IMR-90 (cell line): ENCODE measurements at regions not wholly inside any gene's neighbourhood (a gene's known extent, or its start where the extent isn't known, plus 50 kb on each side); places are given as distances from the start of the nearest gene placed in this dataset.

Experiments
- ATAC-seq: fragments of 200-7000 bp; cut with Tn5 transposase; 2 replicates; pipeline ENCODE4 v1.9.1; 2020; ENCODE audit warnings: low read depth, mild to moderate bottlenecking, moderate library complexity
- BruUV-seq: library from RNA; stranded (reverse); fragments of 400-500 nt; replicated peaks from 2 replicates; lab custom pipeline; 2021; lab: Mats Ljungman, UMichigan
- CTCF ChIA-PET: fragments of 300-600 bp; formaldehyde crosslinking; extraction: SDS; loops from one replicate; lab custom pipeline; 2021; ENCODE audit warnings: antibody characterized with exemption; lab: Yijun Ruan, JAX
- POLR2A ChIA-PET: fragments of 300-600 bp; sonication (Branson Sonifier 250); formaldehyde crosslinking; loops from one replicate; lab custom pipeline; 2022; ENCODE audit warnings: antibody characterized with exemption; ENCODE audit not compliant: unreplicated experiment; lab: Charles Lee
- DNase-seq: peaks from one replicate; pipeline ENCODE4 v3.0.0; 2013
- H2AFZ ChIP-seq: replicated peaks from 2 replicates; pipeline ENCODE3; 2013; ENCODE audit warnings: low read length, mild to moderate bottlenecking; ENCODE audit not compliant: poor library complexity
- H2AK5ac ChIP-seq: 2 replicates; pipeline ENCODE4 v1.6.1; 2013; ENCODE audit warnings: low read depth, low read length, inconsistent platforms
- H2AK9ac ChIP-seq: replicated peaks from 2 replicates; pipeline ENCODE3; 2013; ENCODE audit warnings: mild to moderate bottlenecking, low read depth, low read length, moderate library complexity; ENCODE audit not compliant: poor library complexity
- H2BK120ac ChIP-seq: 2 replicates; pipeline ENCODE4 v1.6.1; 2013; ENCODE audit warnings: low read depth, low read length, inconsistent platforms
- H2BK15ac ChIP-seq: 3 replicates; pipeline ENCODE4 v1.6.1; 2013; ENCODE audit warnings: low read depth, low read length, inconsistent platforms
- H2BK20ac ChIP-seq: 2 replicates; pipeline ENCODE4 v1.6.1; 2013; ENCODE audit warnings: low read depth, mild to moderate bottlenecking, inconsistent platforms, low read length, moderate library complexity
- H2BK5ac ChIP-seq: 2 replicates; pipeline ENCODE4 v1.6.1; 2013; ENCODE audit warnings: mild to moderate bottlenecking, low read depth, low read length, inconsistent platforms; ENCODE audit not compliant: poor library complexity, severe bottlenecking
- H3K14ac ChIP-seq: replicated peaks from 2 replicates; pipeline ENCODE4 v1.6.1; 2013; ENCODE audit warnings: low read depth, low read length, inconsistent platforms
- H3K18ac ChIP-seq: 2 replicates; pipeline ENCODE4 v1.6.1; 2013; ENCODE audit warnings: low read depth, low read length, control low read depth
- H3K23ac ChIP-seq: 2 replicates; pipeline ENCODE4 v1.6.1; 2013; ENCODE audit warnings: low read depth, low read length, inconsistent platforms
- H3K27ac ChIP-seq: 2 replicates; pipeline ENCODE4 v1.5.1; 2013; ENCODE audit warnings: mild to moderate bottlenecking, control low read depth, low read length; ENCODE audit not compliant: insufficient read depth
- H3K27me3 ChIP-seq: 2 replicates; pipeline ENCODE4 v1.6.1; 2013; ENCODE audit warnings: low read length; ENCODE audit not compliant: control insufficient read depth, insufficient read depth
- H3K36me3 ChIP-seq: 2 replicates; pipeline ENCODE4 v1.6.1; 2013; ENCODE audit warnings: low read length, mixed read lengths; ENCODE audit not compliant: control insufficient read depth, insufficient read depth
- H3K4ac ChIP-seq: 2 replicates; pipeline ENCODE4 v1.6.1; 2013; ENCODE audit warnings: low read depth, low read length, inconsistent platforms
- H3K4me1 ChIP-seq: 2 replicates; pipeline ENCODE4 v1.6.1; 2013; ENCODE audit warnings: low read length, mixed read lengths; ENCODE audit not compliant: control insufficient read depth, insufficient read depth
- H3K4me2 ChIP-seq: 2 replicates; pipeline ENCODE4 v1.6.1; 2013; ENCODE audit warnings: low read depth, mild to moderate bottlenecking, control low read depth, low read length, moderate library complexity
- H3K4me3 ChIP-seq: 2 replicates; pipeline ENCODE4 v1.5.1; 2013; ENCODE audit warnings: low read depth, mild to moderate bottlenecking, control low read depth, low read length, moderate library complexity; ENCODE audit not compliant: insufficient read depth
- H3K56ac ChIP-seq: 2 replicates; pipeline ENCODE4 v1.6.1; 2013; ENCODE audit warnings: low read length, inconsistent platforms; ENCODE audit not compliant: insufficient read depth; ENCODE audit errors: extremely low read depth
- H3K79me1 ChIP-seq, 2 experiments: 2 replicates each; pipeline ENCODE4 v1.6.1; 2013; ENCODE audit warnings: low read length in 2 of 2, inconsistent platforms in 1 of 2, low read depth in 1 of 2
- H3K9ac ChIP-seq: 2 replicates; pipeline ENCODE4 v1.6.1; 2013; ENCODE audit warnings: low read depth, low read length, control low read depth
- H3K9me1 ChIP-seq: 2 replicates; pipeline ENCODE4 v1.6.1; 2013; ENCODE audit warnings: low read length, inconsistent platforms; ENCODE audit not compliant: insufficient read depth
- H3K9me3 ChIP-seq: 2 replicates; pipeline ENCODE4 v1.6.1; 2013; ENCODE audit warnings: low read length; ENCODE audit not compliant: control insufficient read depth, insufficient read depth
- H4K20me1 ChIP-seq: 2 replicates; pipeline ENCODE4 v1.6.1; 2013; ENCODE audit warnings: low read length, inconsistent platforms; ENCODE audit not compliant: insufficient read depth
- H4K5ac ChIP-seq: 2 replicates; pipeline ENCODE4 v1.6.1; 2013; ENCODE audit warnings: mild to moderate bottlenecking, low read depth, low read length, control low read depth
- H4K8ac ChIP-seq, 2 experiments: 2 replicates each; pipeline ENCODE4 v1.6.1; 2013; ENCODE audit warnings: low read depth in 2 of 2, low read length in 2 of 2, control low read depth in 1 of 2, inconsistent platforms in 1 of 2
- H4K91ac ChIP-seq: 2 replicates; pipeline ENCODE4 v1.6.1; 2013; ENCODE audit warnings: low read depth, low read length, inconsistent platforms; ENCODE audit not compliant: insufficient read depth
- FOS ChIP-seq: fragments of 150-350 bp; IDR thresholded peaks from 2 replicates; pipeline ENCODE4 v1.6.1; 2016; ENCODE audit warnings: low read depth, low read length
- RAD21 ChIP-seq: IDR thresholded peaks from 2 replicates; pipeline ENCODE4 v1.6.1; 2012; ENCODE audit warnings: low read length, improper control_type of control experiment
- RFX5 ChIP-seq: IDR thresholded peaks from 2 replicates; pipeline ENCODE4 v1.8.0; 2012; ENCODE audit warnings: low read depth, mild to moderate bottlenecking, low read length, moderate library complexity
- SMC3 ChIP-seq: fragments of 150-350 bp; IDR thresholded peaks from 2 replicates; pipeline ENCODE4 v1.6.1; 2016; ENCODE audit warnings: low read depth, mild to moderate bottlenecking, antibody characterized with exemption, low read length, moderate library complexity
- WGBS, 2 experiments: methylation state at CpG; one replicate each; pipeline versions ENCODE4 v1.1.5 to v1.1.7; 2013; ENCODE audit warnings: missing lambda C conversion rate in 2 of 2; ENCODE audit not compliant: insufficient read length in 1 of 2; ENCODE audit errors: extremely low coverage in 2 of 2; 5-methylcytosine and 5-hydroxymethylcytosine counted together
- dilution Hi-C: fragments of 300-500 bp; cut with HindIII; formaldehyde crosslinking; loops from one replicate; pipeline ENCODE4 v1.14.3; 2018; ENCODE audit warnings: low sequenced_read_pairs; ENCODE audit not compliant: unreplicated experiment
- in situ Hi-C: fragments of 300-500 bp; cut with MboI; formaldehyde crosslinking; loops from 3 replicates; pipeline ENCODE4 v1.14.3; 2019; ENCODE audit warnings: low sequenced_read_pairs, inconsistent platforms, mixed read lengths
- intact Hi-C: fragments of 100-400 bp; cut with micrococcal nuclease; formaldehyde crosslinking; loops from 2 replicates; pipeline ENCODE4 v1.10.0; 2022

DNA sequence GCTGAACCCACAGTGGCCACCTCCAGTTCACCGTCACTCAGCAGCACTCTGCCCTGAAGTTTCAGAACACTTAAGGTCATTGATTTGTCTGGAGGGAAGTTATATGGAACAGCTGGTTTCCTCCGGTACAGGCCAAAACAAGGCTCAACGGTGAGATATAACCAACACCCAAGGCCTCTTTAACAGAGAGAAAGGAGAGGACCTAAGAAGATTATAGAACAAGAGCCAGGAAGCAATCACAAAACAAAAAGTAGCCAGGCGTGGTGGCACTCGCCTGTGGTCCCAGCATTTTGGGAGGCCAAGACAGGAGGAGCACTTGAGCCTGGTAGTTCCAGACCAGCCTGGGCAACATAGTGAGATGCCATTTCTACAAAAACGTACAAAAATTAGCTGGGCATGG lies 290.7 kb downstream of the SKIDA1 start:
- dilution Hi-C loops: no loop called here
- no peak overlapping the region for H2BK15ac ChIP-seq
- H3K4ac ChIP-seq: no peak overlapping the region
- no peak overlapping the region for H3K4me2 ChIP-seq
- no peak overlapping the region for H3K56ac ChIP-seq
- H3K18ac ChIP-seq: no peak overlapping the region
- no peak for ATAC-seq
- H2AK9ac ChIP-seq: no peak overlapping the region
- no TSS peak for BruUV-seq
- no peak for TF ChIP-seq RAD21
- TF ChIP-seq FOS: no peak
- TF ChIP-seq SMC3: no peak
- no peak for TF ChIP-seq RFX5
- H4K8ac ChIP-seq: no peak overlapping the region
- no peaks in the 10 kb centered on the region for H3K27me3 ChIP-seq
- no peaks in the 10 kb centered on the region for H3K4me1 ChIP-seq
- no peaks in the 10 kb centered on the region for H3K9me3 ChIP-seq
- no peak overlapping the region for H4K5ac ChIP-seq
- H3K4me3 ChIP-seq: no peak overlapping the region
- H2AFZ ChIP-seq: no peak overlapping the region
- H3K79me1 ChIP-seq: no peaks in the 10 kb centered on the region
- no peak for DNase-seq
- H3K27ac ChIP-seq: no peak overlapping the region
- no peak overlapping the region for H4K91ac ChIP-seq
- in situ Hi-C loops: no loop called here
- no peak overlapping the region for H3K9ac ChIP-seq
- no peak overlapping the region for H3K14ac ChIP-seq
- 73% methylated on average over 2 of the region's 6 CpGs; no CpG with 5 or more reads in 1 of the 2 experiments for WGBS, 2 experiments
- H3K23ac ChIP-seq: no peak overlapping the region
- H3K36me3 ChIP-seq: no peaks in the 10 kb centered on the region
- no peak overlapping the region for H2BK120ac ChIP-seq
- H2AK5ac ChIP-seq: no peak overlapping the region
- no peaks in the 10 kb centered on the region for H3K9me1 ChIP-seq
- POLR2A ChIA-PET: no interaction called here
- no peak overlapping the region for H2BK5ac ChIP-seq
- CTCF ChIA-PET: no interaction called here
- intact Hi-C loops: no loop called here
- no peaks in the 10 kb centered on the region for H4K20me1 ChIP-seq
- no peak overlapping the region for H2BK20ac ChIP-seq
